K562 (cell line): ENCODE measurements at regions not wholly inside any gene's neighbourhood (a gene's known extent, or its start where the extent isn't known, plus 50 kb on each side); places are given as distances from the start of the nearest gene placed in this dataset.

ENCODE experiments used
- ATAC-seq: fragments of 200-7000 bp; cut with Tn5 transposase; 3 replicates; pipeline ENCODE4 v1.9.1; 2020; ENCODE audit warnings: moderate library complexity
- BruUV-seq: library from RNA; stranded (reverse); fragments of 400-500 nt; replicated peaks from 2 replicates; lab custom pipeline; 2021; lab: Mats Ljungman, UMichigan
- CTCF ChIA-PET: fragments of 300-600 bp; formaldehyde crosslinking; extraction: SDS; loops from one replicate; lab custom pipeline; 2021; ENCODE audit warnings: low intra/inter-chr PET ratio; lab: Yijun Ruan, JAX
- POLR2A ChIA-PET: fragments of 300-600, 350-650 bp; sonication (Branson Sonifier 250); formaldehyde crosslinking; extraction: SDS; loops from one replicate; lab custom pipeline; 2021; ENCODE audit warnings: antibody characterized with exemption, inconsistent platforms; lab: Yijun Ruan, JAX
- DNase-seq, 4 experiments: peaks; one replicate each; pipeline versions ENCODE4 v3.0.0 to v3.0.0-alpha.2; 2011 to 2018; ENCODE audit warnings: low spot score in 3 of 4, mixed read lengths in 3 of 4; ENCODE audit errors: extremely low read depth in 1 of 4
- FAIRE-seq: peaks from 2 replicates; lab custom pipeline; 2011; peaks lifted over from hg19 to GRCh38; lab: Jason Lieb, UNC
- H2AFZ ChIP-seq: 2 replicates; pipeline ENCODE4 v1.6.0; 2011; ENCODE audit warnings: low read depth, low read length, control low read depth, inconsistent platforms
- H3K27ac ChIP-seq: fragments of 200-600 bp; 3 replicates; pipeline ENCODE4 v1.8.0; 2011; ENCODE audit warnings: low read depth, mild to moderate bottlenecking, control low read depth, inconsistent platforms, low read length, moderate library complexity, mixed read lengths; ENCODE audit errors: extremely low read depth
- H3K27me3 ChIP-seq, 2 experiments: fragments of 300-600 bp in 1 of 2; 2 replicates in 1 of 2; 3 replicates in 1 of 2; pipeline versions ENCODE4 v1.6.0 to v1.8.0; 2011; ENCODE audit warnings: inconsistent platforms in 2 of 2, low read length in 2 of 2, mild to moderate bottlenecking in 1 of 2, mixed read lengths in 1 of 2, moderate library complexity in 1 of 2; ENCODE audit not compliant: control insufficient read depth in 2 of 2, insufficient read depth in 2 of 2
- H3K36me3 ChIP-seq: fragments of 300-600 bp; 3 replicates; pipeline ENCODE4 v1.8.0; 2011; ENCODE audit warnings: mild to moderate bottlenecking, low read length, inconsistent platforms; ENCODE audit not compliant: control insufficient read depth, insufficient read depth
- H3K4me1 ChIP-seq, 2 experiments: fragments of 200-600 bp in 1 of 2; replicated peaks in 1 of 2; 2 replicates in 1 of 2; 3 replicates in 1 of 2; pipeline versions ENCODE4 v1.5.1 to v1.8.0; 2011; ENCODE audit warnings: inconsistent platforms in 2 of 2, low read length in 2 of 2, mild to moderate bottlenecking in 1 of 2, mixed read lengths in 1 of 2, moderate library complexity in 1 of 2; ENCODE audit not compliant: control insufficient read depth in 2 of 2, insufficient read depth in 2 of 2
- H3K4me2 ChIP-seq: 2 replicates; pipeline ENCODE4 v1.6.1; 2011; ENCODE audit warnings: low read length, control low read depth, inconsistent platforms, mixed read lengths; ENCODE audit not compliant: insufficient read depth
- H3K4me3 ChIP-seq: fragments of 200-600 bp; sonication (generic), shearing (Covaris generic); 2 replicates; pipeline ENCODE4 v1.5.1; 2016; ENCODE audit warnings: control low read depth, inconsistent platforms
- H3K79me2 ChIP-seq: fragments of 200-600 bp; 3 replicates; pipeline ENCODE4 v1.8.0; 2011; ENCODE audit warnings: low read length, inconsistent platforms; ENCODE audit not compliant: control insufficient read depth, insufficient read depth
- H3K9ac ChIP-seq, 2 experiments: 2 replicates each; pipeline versions ENCODE4 v1.6.0 to v1.6.1; 2011; ENCODE audit warnings: low read depth in 2 of 2, low read length in 2 of 2, control low read depth in 1 of 2, inconsistent platforms in 1 of 2, mild to moderate bottlenecking in 1 of 2, mixed read lengths in 1 of 2; ENCODE audit not compliant: insufficient read depth in 1 of 2
- H3K9me1 ChIP-seq: one replicate; pipeline ENCODE4 v1.6.0; 2011; ENCODE audit warnings: inconsistent platforms, mild to moderate bottlenecking, low read length, moderate library complexity; ENCODE audit not compliant: control insufficient read depth, insufficient read depth
- H3K9me3 ChIP-seq: replicated peaks from 2 replicates; pipeline ENCODE4 v1.5.1; 2011; ENCODE audit warnings: low read depth, low read length, inconsistent platforms; ENCODE audit not compliant: control insufficient read depth, insufficient read depth
- H4K20me1 ChIP-seq: replicated peaks from 2 replicates; pipeline ENCODE4 v1.6.1; 2011; ENCODE audit warnings: low read length, inconsistent platforms, mixed read lengths; ENCODE audit not compliant: control insufficient read depth, insufficient read depth
- JUNB ChIP-seq: fragments of 450-650 bp; formaldehyde crosslinking; conservative IDR thresholded peaks from 2 replicates; pipeline ENCODE4 v1.4.0; 2020; ENCODE audit warnings: mild to moderate bottlenecking
- WGBS: fragments of 100-300 bp; shearing (Covaris generic); methylation state at CpG from one replicate; pipeline ENCODE4 v1.1.6; 2016; ENCODE audit warnings: low coverage, mixed read lengths; ENCODE audit not compliant: insufficient coverage; ENCODE audit errors: missing lambda C conversion rate; 5-methylcytosine and 5-hydroxymethylcytosine counted together
- in situ Hi-C: fragments of 300-500 bp; cut with MboI; formaldehyde crosslinking; loops from 4 replicates; pipeline ENCODE4 v1.15.0; 2018; ENCODE audit warnings: inconsistent platforms, mixed read lengths
- intact Hi-C: fragments of 100-400 bp; cut with micrococcal nuclease; formaldehyde crosslinking; loops from 2 replicates; pipeline ENCODE4 v1.14.2; 2022
- TF ChIP-seq, protein P1 (sequence below), 2 experiments: IDR thresholded peaks; 2 replicates each; pipeline ENCODE4 v1.6.1; 2012; ENCODE audit warnings: improper control_type of control experiment in 2 of 2, low read depth in 2 of 2, low read length in 2 of 2, borderline replicate concordance in 1 of 2
- TF ChIP-seq, protein P2 (sequence below): sonication (generic); formaldehyde crosslinking; IDR thresholded peaks from 2 replicates; pipeline ENCODE4 v1.8.1; 2023; ENCODE audit warnings: mild to moderate bottlenecking, missing genetic modification reagents, moderate library complexity

DNA sequence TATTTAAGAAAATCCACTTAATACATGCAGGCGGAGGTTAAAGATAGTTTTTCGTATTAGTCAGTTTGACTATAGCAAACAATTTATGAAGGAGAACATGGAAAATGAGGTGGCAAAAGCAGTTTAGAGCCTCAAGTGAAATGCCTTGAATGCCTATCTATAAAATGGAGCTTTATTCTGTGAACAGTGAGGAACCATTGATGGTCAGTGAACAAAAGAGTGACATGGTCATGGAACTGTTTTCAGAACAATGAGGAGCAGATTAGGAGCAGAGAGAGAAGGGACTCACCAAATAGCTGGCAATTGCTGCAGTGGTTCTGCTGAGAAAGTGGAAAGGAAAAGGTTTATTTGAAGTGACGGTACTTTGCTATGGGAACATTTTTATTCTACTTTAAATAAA lies 299.8 kb downstream of the DUSP10 start (continued):
- no peak for TF ChIP-seq JUNB (CRISPR knock-in tag)
- TF ChIP-seq, protein P1, sequence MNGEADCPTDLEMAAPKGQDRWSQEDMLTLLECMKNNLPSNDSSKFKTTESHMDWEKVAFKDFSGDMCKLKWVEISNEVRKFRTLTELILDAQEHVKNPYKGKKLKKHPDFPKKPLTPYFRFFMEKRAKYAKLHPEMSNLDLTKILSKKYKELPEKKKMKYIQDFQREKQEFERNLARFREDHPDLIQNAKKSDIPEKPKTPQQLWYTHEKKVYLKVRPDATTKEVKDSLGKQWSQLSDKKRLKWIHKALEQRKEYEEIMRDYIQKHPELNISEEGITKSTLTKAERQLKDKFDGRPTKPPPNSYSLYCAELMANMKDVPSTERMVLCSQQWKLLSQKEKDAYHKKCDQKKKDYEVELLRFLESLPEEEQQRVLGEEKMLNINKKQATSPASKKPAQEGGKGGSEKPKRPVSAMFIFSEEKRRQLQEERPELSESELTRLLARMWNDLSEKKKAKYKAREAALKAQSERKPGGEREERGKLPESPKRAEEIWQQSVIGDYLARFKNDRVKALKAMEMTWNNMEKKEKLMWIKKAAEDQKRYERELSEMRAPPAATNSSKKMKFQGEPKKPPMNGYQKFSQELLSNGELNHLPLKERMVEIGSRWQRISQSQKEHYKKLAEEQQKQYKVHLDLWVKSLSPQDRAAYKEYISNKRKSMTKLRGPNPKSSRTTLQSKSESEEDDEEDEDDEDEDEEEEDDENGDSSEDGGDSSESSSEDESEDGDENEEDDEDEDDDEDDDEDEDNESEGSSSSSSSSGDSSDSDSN (IDR thresholded peaks at IDR 0.05; ENCODE audit: borderline replicate concordance in 1 of 2, low read depth in 2 of 2, low read length in 2 of 2) = no peak

DNA sequence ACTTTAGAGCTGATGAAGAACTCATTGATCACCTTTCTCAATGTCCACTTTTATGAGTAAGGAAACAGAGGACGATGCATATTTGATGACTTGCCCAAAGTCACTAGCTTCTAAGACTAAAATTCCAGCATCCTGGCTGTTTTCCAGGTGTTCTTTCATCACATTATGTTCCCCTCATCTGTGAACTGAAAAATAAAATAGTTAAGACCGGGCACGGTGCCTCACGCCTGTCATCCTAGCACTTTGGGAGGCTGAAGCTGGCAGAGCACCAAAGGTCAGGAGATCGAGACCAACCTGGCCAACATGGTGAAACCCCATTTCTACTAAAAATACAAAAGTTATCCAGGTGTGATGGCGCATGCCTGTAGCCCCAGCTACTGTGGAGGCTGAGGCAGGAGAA lies 297.5 kb downstream of the DUSP10 start:
- no TSS peak for BruUV-seq
- ChIA-PET CTCF (no interaction called here), POLR2A (no interaction called here)
- in situ Hi-C loops (no loop called here), intact Hi-C loops (no loop called here)
- H2AFZ ChIP-seq = no peak overlapping the region
- no peak overlapping the region for H3K27ac ChIP-seq
- no peak overlapping the region for H3K4me3 ChIP-seq
- no peaks in the 10 kb centered on the region for H3K4me1 ChIP-seq
- H3K9me3 ChIP-seq = no peaks in the 10 kb centered on the region
- DNase-seq = no peak
- no peaks in the 10 kb centered on the region for H3K27me3 ChIP-seq
- TF ChIP-seq, protein P2, sequence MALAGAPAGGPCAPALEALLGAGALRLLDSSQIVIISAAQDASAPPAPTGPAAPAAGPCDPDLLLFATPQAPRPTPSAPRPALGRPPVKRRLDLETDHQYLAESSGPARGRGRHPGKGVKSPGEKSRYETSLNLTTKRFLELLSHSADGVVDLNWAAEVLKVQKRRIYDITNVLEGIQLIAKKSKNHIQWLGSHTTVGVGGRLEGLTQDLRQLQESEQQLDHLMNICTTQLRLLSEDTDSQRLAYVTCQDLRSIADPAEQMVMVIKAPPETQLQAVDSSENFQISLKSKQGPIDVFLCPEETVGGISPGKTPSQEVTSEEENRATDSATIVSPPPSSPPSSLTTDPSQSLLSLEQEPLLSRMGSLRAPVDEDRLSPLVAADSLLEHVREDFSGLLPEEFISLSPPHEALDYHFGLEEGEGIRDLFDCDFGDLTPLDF (CRISPR knock-in tag) = no peak
- H4K20me1 ChIP-seq = no peaks in the 10 kb centered on the region
- no peak overlapping the region for H3K4me2 ChIP-seq
- H3K9ac ChIP-seq = no peak overlapping the region
- no peaks in the 10 kb centered on the region for H3K9me1 ChIP-seq
- 2% methylated on average over 6 of the region's 6 CpGs for WGBS
- ATAC-seq = no peak
- H3K79me2 ChIP-seq = no peaks in the 10 kb centered on the region
- no peaks in the 10 kb centered on the region for H3K36me3 ChIP-seq
- FAIRE-seq = no peak
